Spinal cord (tissue), 9 donors: ENCODE measurements at regions not wholly inside any gene's neighbourhood (a gene's known extent, or its start where the extent isn't known, plus 50 kb on each side); places are given as distances from the start of the nearest gene placed in this dataset.

ENCODE experiments used
- DNase-seq, 6 donors: peaks; one replicate each; pipeline versions ENCODE4 v3.0.0 to v3.0.0-alpha.2; 2013 to 2015; ENCODE audit warnings: low spot score in 6 of 6, low read depth in 4 of 6
- H3K27ac ChIP-seq: one replicate; pipeline ENCODE4 v1.5.1; 2013; ENCODE audit warnings: low read depth, low read length, control low read depth
- H3K27me3 ChIP-seq: one replicate; pipeline ENCODE4 v1.6.1; 2013; ENCODE audit warnings: low read length; ENCODE audit not compliant: control insufficient read depth, insufficient read depth
- H3K36me3 ChIP-seq: one replicate; pipeline ENCODE4 v1.6.1; 2013; ENCODE audit warnings: low read length; ENCODE audit not compliant: control insufficient read depth, insufficient read depth
- H3K4me1 ChIP-seq: one replicate; pipeline ENCODE4 v1.6.1; 2013; ENCODE audit warnings: low read length; ENCODE audit not compliant: control insufficient read depth, insufficient read depth
- H3K4me3 ChIP-seq: one replicate; pipeline ENCODE4 v1.5.1; 2013; ENCODE audit warnings: low read depth, low read length, control low read depth
- H3K9me3 ChIP-seq: one replicate; pipeline ENCODE4 v1.6.1; 2013; ENCODE audit warnings: low read length; ENCODE audit not compliant: control insufficient read depth, insufficient read depth
- WGBS: methylation state at CpG from one replicate; pipeline ENCODE4 v1.1.5; 2013; ENCODE audit warnings: missing lambda C conversion rate; ENCODE audit not compliant: insufficient coverage; 5-methylcytosine and 5-hydroxymethylcytosine counted together
- donor health status: healthy.

DNA sequence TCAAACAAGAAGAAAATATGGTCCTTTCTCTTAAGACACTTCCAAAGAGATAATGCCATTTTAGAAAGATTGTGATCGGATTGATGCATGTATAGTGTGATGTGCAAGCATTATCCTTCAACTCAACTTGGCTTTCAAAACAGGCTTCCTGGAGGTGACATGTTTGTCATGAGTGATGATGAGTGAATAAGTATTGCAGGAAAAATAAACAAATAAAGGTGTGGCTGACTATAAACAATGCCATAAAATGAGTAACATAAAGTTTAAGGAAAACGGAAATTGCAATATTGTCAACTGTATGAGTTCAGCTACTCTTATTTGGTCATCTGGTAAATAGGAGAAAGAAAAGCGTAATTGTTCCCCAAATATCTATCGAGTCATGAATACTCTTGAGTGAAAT is 1283.7 kb downstream of the PCDH9 start:
- no CpG with 5 or more reads among the region's 4 CpGs for WGBS
- no peaks in the 10 kb centered on the region for H3K9me3 ChIP-seq

DNA sequence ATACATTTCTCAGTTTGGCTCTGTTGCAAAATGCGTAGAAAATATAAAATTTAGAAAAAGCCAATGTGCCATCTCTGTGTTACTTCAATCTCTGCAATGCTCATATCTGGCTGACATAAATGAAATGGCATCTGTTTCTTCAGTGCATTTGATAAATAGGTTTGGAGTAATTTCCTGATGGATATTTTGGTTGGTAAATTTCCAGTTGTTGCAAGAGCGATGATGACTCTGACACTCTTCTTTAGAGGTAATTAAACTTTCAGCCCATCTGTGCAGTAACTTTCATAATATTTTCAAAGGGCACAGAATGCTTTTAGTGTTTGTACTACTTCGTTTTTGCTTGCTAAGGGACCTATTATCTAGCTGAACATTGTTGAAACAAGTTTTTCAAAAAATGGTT is 1286.4 kb downstream of the PCDH9 start:
- H3K4me1 ChIP-seq, result no peaks in the 10 kb centered on the region
- peak in 2 of 6 donors; percentile 19 to 48 for DNase-seq
- no peak overlapping the region for H3K4me3 ChIP-seq
- no peaks in the 10 kb centered on the region for H3K9me3 ChIP-seq
- WGBS, result no CpG with 5 or more reads among the region's 3 CpGs
- no peaks in the 10 kb centered on the region for H3K36me3 ChIP-seq
- H3K27ac ChIP-seq, result no peak overlapping the region
- H3K27me3 ChIP-seq, result no peaks in the 10 kb centered on the region

More for the DNA sequence above, 1283.7 kb downstream of the PCDH9 start:
- no peaks in the 10 kb centered on the region for H3K36me3 ChIP-seq
- no peaks in the 10 kb centered on the region for H3K27me3 ChIP-seq
- H3K4me1 ChIP-seq, result no peaks in the 10 kb centered on the region
- no peak overlapping the region for H3K4me3 ChIP-seq
- DNase-seq, result no peak
- no peak overlapping the region for H3K27ac ChIP-seq

DNA sequence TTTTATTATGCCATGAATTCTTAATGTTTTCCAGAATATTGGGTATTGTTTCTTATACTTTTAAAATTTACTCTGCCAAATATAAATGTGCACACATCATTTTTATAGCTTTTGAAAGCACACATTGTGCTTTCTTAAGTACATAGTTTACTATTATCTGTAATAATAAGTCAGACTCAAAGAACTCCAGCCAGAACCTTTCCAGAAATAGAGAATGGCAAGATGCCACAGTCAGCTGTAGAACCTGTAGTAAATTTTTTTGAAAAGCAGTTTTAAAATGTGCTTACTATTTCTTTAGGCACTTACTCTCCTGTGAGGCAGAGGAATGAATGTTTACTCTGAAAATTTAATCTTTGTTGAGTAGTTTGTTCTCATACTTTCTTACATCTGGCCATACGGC is 1287.1 kb downstream of the PCDH9 start:
- Histone ChIP-seq H3K4me3 (no peak overlapping the region), H3K4me1 (no peaks in the 10 kb centered on the region), H3K27me3 (no peaks in the 10 kb centered on the region), H3K27ac (no peak overlapping the region), H3K9me3 (no peaks in the 10 kb centered on the region), H3K36me3 (no peaks in the 10 kb centered on the region)
- peak in 1 of 6 donors; percentile 40 for DNase-seq
- WGBS, result no CpG with 5 or more reads among the region's 1 CpG

DNA sequence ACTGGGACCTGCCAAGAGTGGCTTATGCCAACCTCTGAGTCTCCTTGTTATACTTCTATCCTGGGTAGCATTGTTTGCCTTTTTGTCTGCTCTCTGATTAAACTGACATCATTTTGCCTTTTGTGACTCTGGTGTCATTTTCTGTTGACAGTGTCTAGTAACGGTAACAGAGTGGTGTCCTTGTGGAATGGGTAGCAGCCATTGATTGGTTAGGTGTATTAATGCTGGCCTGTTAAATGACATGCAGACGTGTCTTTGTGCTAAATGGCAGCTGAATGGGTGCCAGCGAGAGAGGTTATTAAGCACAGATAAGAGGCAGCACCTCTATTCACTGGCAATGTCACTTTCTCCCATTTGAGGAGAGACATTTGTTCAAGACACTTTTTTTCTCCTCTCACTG is 1289.4 kb downstream of the PCDH9 start:
- WGBS, result 40% methylated on average over 3 of the region's 3 CpGs
- peak in 2 of 6 donors; percentile 18 to 72 for DNase-seq
- H3K4me3 ChIP-seq, result no peak overlapping the region

DNA sequence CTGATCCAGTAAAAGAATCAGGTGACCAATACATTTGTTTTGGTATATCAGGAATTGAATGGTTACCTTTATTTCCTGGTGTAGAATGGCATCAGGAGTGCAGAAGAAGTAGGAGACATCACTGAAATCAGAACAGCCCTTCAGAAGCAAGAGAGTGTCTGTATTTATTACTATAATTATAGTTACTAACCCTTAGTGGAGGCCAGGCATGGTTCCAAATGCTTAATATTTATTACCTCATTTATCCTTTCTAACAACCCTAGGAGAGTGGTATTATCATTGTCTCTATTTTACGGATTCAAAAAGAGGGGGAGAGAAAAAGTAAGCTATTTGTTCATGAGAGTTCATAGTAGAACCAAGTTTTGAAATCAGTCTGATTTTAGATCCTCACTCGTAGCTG is 1292.9 kb downstream of the PCDH9 start:
- H3K27me3 ChIP-seq, result no peaks in the 10 kb centered on the region
- H3K4me1 ChIP-seq, result no peaks in the 10 kb centered on the region
- H3K4me3 ChIP-seq, result no peak overlapping the region
- peak in 1 of 6 donors; percentile 55 for DNase-seq
- H3K36me3 ChIP-seq, result no peaks in the 10 kb centered on the region
- no peak overlapping the region for H3K27ac ChIP-seq
- H3K9me3 ChIP-seq, result no peaks in the 10 kb centered on the region
- WGBS, result no CpG with 5 or more reads among the region's 2 CpGs

More for the DNA sequence above, 1289.4 kb downstream of the PCDH9 start:
- no peaks in the 10 kb centered on the region for H3K36me3 ChIP-seq
- no peaks in the 10 kb centered on the region for H3K4me1 ChIP-seq
- H3K27ac ChIP-seq, result no peak overlapping the region
- no peaks in the 10 kb centered on the region for H3K27me3 ChIP-seq
- no peaks in the 10 kb centered on the region for H3K9me3 ChIP-seq

DNA sequence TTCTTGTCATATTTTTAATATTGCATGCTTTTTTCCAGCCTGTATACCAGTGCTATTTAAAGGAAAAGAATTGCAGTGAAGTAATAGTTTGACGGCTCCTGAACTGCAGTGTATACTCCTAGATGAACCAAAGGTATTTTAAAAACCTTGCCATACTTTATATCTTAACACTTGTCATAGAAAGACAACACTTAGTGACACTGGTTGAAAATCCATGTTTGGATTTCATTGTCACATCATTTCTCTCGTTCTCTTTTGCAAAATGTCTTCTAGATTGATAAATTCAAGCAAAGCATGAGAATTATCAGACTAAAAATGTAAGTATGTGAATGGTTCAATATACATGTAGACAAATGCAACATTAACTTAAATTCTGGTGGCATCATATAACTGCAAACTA is 1293.9 kb downstream of the PCDH9 start:
- no peaks in the 10 kb centered on the region for H3K9me3 ChIP-seq
- no peak for DNase-seq
- no peak overlapping the region for H3K27ac ChIP-seq
- H3K4me3 ChIP-seq, result no peak overlapping the region
- H3K27me3 ChIP-seq, result no peaks in the 10 kb centered on the region
- no peaks in the 10 kb centered on the region for H3K36me3 ChIP-seq
- no CpG with 5 or more reads among the region's 2 CpGs for WGBS
- H3K4me1 ChIP-seq, result no peaks in the 10 kb centered on the region

DNA sequence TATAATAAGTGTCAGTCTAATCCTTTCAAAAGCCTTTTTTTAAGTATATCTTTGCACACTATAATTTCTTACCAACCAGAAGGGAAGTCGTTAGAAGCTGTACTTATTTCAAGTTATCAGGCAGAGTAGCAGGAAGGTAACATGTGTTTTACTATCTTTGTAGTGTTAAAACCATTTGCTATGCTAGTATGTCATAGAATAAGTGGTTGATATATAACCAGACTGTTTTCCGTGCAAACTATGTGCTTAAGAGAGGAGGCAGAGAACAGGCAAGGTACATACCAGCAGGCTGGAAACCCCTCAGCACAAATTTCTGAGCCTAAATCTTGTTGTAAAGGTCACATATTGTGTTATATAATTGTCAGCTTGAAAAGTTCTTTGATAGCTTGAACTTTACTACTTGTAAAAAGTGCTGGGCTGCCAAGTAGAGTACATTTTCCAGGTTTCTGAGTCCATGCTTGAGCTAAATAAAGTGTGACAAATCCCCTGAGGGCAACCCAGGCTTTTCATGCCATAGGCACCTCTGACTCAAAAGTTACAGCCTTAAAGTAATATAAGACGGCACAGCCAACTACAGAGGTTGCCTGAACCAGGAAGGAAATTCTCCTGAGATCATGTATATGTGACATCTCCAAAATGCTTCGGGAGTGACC is 1297.4 kb downstream of the PCDH9 start:
- Histone ChIP-seq H3K4me1 (no peaks in the 10 kb centered on the region), H3K9me3 (no peaks in the 10 kb centered on the region), H3K27ac (no peak overlapping the region), H3K36me3 (no peaks in the 10 kb centered on the region), H3K4me3 (no peak overlapping the region), H3K27me3 (no peaks in the 10 kb centered on the region)
- no CpG with 5 or more reads among the region's 4 CpGs for WGBS
- DNase-seq, result no peak

DNA sequence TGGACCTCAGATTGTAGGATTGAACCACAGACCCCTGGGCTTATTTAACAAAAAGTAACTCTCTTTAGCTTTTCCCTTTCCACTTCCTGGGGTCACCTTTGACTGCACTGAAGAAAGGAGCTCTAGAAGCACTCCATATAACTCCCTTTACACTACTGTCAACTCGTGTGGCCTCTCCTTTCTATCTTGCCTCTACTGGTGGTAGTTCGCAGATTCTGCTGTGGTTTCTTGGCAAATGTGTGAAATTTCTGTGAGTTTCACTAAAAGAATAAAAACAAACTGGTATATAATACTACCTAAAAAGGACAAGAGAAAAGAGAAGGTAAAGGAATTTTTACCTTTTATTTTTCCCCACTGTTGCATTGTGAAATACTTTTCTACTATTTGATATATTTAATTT is 1298.1 kb downstream of the PCDH9 start:
- DNase-seq, result no peak
- Histone ChIP-seq H3K36me3 (no peaks in the 10 kb centered on the region), H3K27me3 (no peaks in the 10 kb centered on the region), H3K9me3 (no peaks in the 10 kb centered on the region), H3K4me1 (peaks cover under 1% of the 10 kb centered on the region), H3K27ac (no peak overlapping the region), H3K4me3 (no peak overlapping the region)
- WGBS, result no CpG with 5 or more reads among the region's 2 CpGs

DNA sequence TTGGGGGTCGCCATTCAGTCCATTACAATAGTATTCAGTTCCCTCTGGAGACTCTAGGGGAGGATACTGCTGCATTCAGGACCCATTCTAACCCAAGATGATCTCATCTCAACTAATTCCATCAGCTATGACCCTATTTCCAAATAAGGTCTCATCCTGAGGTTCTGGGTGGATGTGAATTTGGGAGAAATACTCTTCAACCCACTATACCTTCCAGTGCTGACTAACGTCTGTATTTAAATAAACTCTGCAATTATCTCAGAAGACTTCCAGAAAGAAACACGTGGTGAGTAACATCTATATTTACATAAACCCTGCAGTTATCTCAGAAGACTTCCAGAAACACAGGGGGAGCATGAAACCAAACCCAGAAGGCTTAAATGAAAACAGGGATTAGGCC is 1300.7 kb downstream of the PCDH9 start:
- Histone ChIP-seq H3K27me3 (peaks cover 3% of the 10 kb centered on the region), H3K4me3 (no peak overlapping the region), H3K27ac (no peak overlapping the region), H3K36me3 (no peaks in the 10 kb centered on the region), H3K9me3 (no peaks in the 10 kb centered on the region), H3K4me1 (peaks cover 6% of the 10 kb centered on the region)
- DNase-seq, result no peak
- 83% methylated on average over 2 of the region's 3 CpGs for WGBS

DNA sequence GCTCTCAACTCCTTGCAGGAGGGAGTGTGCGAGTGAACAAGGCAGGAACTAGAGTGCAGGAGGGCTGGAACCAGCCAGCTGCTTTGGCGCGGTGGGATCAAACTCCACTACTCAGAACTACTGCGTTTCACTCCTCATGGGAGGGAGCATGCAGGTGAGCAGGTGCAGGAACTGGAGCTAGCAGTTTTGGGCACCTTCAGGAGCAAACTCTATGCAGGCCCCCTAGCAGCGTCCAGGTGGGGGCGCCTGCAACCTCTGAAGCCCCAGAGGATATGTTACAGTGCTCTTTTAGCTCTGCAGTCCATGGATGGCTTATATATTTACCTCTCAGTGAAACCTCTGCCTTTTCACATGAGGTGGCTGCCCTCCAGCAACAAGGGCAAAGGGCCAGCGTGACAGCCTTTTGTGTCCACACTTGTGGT is 1303.4 kb downstream of the PCDH9 start:
- Histone ChIP-seq H3K9me3 (no peaks in the 10 kb centered on the region), H3K4me1 (peaks cover 6% of the 10 kb centered on the region), H3K27me3 (peaks cover 3% of the 10 kb centered on the region), H3K27ac (no peak overlapping the region), H3K4me3 (no peak overlapping the region), H3K36me3 (no peaks in the 10 kb centered on the region)
- 18% methylated on average over 7 of the region's 7 CpGs for WGBS
- peak in 1 of 6 donors; percentile 16 for DNase-seq
